Fibroblast of lung (primary cell): ENCODE measurements at regions not wholly inside any gene's neighbourhood (a gene's known extent, or its start where the extent isn't known, plus 50 kb on each side); places are given as distances from the start of the nearest gene placed in this dataset.

ENCODE experiments used
- CTCF ChIP-seq, 2 donors: IDR thresholded peaks in 1 of 2; conservative IDR thresholded peaks in 1 of 2; 1 replicate in 1 of 2; 2 replicates in 1 of 2; pipeline ENCODE4 v1.5.1; 2011 to 2012; ENCODE audit warnings: low read length in 2 of 2, control low read depth in 1 of 2, inconsistent platforms in 1 of 2, low read depth in 1 of 2, mild to moderate bottlenecking in 1 of 2
- EZH2 ChIP-seq: IDR thresholded peaks from 2 replicates; pipeline ENCODE4 v1.5.1; 2012; ENCODE audit warnings: low read length, control low read depth, mild to moderate bottlenecking; ENCODE audit errors: missing control alignments

- TF ChIP-seq EZH2 (no peak), CTCF (conservative IDR thresholded peaks at IDR 0.05 in 1 of 2, IDR thresholded peaks at IDR 0.05 in 1 of 2; ENCODE audit: low read depth in 1 of 2, low read length in 2 of 2) (no peak)
These were observed 274.6 kb upstream of the TBL1XR1 start for GRCh38 chr3:177471733-177472480.
